ENCODE measurements at regions not wholly inside any gene's neighbourhood (a gene's known extent, or its start where the extent isn't known, plus 50 kb on each side); places are given as distances from the start of the nearest gene placed in this dataset.

GRCh38 chr1:82371844-82372498 is 571.2 kb downstream of the ADGRL2 start:
- TF ChIP-seq GATA2 (IDR thresholded peaks at IDR 0.05; ENCODE audit: low read depth, low read length) = no peak
- no peak for TF ChIP-seq GATA3 (IDR thresholded peaks at IDR 0.05; ENCODE audit: low read depth, low read length)
